Frontal cortex (tissue), 3 donors: ENCODE measurements at regions not wholly inside any gene's neighbourhood (a gene's known extent, or its start where the extent isn't known, plus 50 kb on each side); places are given as distances from the start of the nearest gene placed in this dataset.

Experiments
- DNase-seq, 2 donors: peaks; one replicate each; pipeline ENCODE4 v3.0.0; 2012; ENCODE audit warnings: low spot score in 2 of 2
- FAIRE-seq: peaks from 2 replicates; lab custom pipeline; 2012; peaks lifted over from hg19 to GRCh38; lab: Jason Lieb, UNC
- donor health status: control.
- donor health status: control.
- donor health status: control.

DNA sequence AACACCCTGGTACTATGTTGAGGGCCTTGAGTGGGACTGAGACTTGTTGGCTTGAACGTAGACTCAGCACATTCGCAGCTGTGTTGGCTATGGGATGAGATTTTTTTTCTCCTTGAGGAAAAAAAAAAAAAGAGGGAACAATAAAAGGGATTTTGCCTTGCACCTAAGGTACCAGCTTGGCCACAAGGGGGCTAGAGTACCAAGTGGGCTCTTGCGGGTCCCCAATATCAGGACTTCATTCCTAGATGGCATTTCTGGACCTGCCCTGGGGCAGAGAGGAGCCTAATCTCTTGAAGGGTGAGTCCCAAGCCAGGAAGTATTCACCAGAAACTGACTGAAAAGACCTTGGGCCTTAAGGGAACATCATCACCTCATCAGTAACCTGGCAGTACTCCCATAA is 1083.6 kb upstream of the PHF14 start:
- FAIRE-seq (no peak), DNase-seq (no peak)

DNA sequence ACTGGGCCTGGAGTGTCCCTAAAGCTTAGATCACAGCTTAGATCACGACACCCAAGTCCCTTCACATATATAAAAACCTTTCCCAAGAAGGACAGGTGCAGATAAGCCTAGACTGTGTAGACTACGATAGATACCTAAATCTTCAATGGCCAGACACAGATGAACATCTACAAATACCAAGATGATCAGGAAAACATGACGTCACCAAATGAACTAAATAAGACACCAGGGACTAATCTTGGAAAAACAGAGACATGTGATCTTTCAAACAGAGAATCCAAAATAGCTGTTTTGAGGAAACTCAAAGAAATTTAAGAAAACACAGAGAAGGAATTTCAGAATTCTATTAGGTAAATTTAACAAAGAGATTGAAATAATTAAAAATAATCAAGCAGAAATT is 1082.6 kb upstream of the PHF14 start:
- DNase-seq, result no peak
- no peak for FAIRE-seq

DNA sequence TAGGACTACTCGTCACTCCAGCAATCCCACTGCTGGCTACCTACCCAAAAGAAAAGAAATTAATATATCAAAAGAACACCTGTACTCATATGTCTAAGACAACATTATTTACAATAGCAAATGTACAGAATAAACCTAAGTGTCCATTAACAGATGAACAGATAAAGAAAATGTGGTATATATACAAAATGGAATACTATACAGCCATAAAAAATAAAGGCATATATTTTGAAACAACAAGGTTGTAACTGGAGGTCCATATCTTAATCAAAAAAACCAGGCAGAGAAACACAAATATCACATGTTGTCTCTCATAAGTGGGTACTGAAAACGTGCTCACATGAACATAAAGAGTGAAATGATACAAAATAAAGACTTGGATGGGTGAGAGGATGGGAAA is 1073.3 kb upstream of the PHF14 start:
- DNase-seq (no peak), FAIRE-seq (no peak)

DNA sequence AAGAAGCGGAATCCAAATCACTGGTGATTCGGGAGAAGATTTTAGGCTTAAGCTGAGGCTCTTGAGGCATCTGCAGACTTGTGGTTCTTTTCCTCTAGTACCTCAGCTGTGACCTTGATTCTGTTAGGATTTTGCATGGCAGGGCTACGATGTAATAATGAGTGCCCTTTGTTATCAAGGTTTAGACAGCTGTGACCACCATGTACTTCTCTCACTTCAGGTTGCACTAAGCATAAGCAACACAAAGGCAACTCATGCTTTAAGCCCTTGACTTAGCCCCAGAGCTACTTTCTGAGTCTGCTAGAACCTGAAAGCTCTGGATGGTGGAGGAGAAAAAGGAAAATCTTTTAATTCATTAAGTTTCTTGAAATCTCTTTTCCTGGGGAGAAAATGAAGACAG is 1052.3 kb upstream of the PHF14 start:
- DNase-seq, result no peak
- no peak for FAIRE-seq

DNA sequence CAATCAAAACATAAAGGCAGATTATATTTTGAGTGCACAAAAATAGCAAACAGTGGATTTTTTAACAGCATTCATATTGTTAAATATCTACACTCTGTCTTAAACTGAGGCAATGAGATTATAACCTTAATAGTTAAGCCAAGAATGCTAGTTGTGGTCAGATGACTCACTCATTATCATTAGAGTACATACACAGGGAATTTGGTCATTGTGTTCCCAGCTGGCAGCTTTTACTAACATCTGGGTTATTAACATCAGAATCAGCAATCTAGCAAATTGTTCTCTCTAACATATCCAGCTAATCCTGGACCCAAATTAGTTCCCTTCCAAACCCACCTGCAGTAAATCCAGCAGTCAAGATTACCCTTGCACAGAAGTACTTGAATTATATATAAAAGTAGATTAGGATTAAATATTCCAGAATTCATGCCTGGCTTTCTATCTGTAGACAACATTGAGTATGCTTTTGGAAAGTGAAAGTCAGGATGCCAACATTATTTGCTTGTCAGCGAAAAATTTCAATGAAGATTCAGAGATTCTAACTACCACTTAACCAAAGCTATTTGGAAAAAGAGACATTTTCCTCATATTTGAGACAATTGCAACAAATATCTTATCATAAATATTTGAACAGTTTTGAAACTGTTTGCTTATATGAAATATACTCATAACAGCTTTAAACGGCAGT is 1035.6 kb upstream of the PHF14 start:
- FAIRE-seq (no peak), DNase-seq (no peak)

DNA sequence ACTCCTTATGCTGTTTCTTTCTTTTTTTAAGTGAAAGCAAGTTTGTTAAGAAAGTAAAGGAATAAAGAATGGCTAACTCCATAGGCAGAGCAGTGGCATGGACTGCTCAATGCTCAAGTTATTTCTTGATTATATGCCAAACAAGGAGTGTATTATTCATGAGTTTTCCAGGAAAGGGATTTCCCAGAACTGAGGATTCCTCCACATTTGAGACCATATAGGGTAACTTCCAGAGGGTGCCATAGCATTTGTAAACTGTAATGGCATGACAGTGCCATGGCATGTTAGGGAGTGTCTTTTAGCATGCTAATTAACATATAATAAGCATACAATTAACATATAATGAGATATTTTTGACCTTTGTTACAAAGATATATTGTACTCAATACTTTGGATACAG is 1034.5 kb upstream of the PHF14 start:
- FAIRE-seq, result no peak
- no peak for DNase-seq

DNA sequence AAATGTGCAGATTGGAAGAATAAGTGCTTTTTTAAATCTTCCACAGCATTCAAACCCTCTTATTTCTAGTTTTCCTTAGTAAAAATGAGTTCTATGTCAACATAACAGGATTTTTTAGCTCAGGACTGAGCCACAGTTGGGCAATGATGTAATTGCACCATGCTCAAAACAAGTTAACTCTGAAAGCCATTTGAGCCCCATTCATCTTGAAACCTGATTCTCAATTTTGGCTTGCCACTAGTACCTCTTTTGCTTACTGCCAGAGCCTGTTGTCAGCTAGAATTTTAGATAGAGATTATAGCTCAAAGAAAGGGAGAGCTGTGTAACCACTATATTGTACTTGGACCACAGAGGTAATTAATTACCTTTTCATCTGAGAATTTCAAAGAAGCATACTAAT is 1028.5 kb upstream of the PHF14 start:
- DNase-seq, result no peak
- no peak for FAIRE-seq

DNA sequence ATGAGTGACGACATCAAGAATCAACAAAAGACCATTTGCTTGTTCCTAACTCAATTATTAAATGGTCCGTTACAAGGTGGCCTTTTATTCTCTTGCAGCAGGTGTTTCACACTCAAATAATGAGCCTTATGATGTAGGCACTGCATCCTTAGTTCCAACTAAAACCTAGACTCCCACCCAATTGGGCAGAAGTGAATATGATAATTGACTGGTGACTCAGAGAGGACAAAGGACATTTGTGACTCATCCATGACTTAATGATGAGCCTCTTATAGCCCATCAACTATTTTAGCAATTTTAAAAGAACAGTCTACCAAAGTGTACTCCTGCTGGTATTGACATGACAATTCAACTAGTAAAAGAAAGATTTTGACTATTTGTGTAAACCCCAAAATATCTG is 1027.8 kb upstream of the PHF14 start:
- DNase-seq (no peak), FAIRE-seq (no peak)

DNA sequence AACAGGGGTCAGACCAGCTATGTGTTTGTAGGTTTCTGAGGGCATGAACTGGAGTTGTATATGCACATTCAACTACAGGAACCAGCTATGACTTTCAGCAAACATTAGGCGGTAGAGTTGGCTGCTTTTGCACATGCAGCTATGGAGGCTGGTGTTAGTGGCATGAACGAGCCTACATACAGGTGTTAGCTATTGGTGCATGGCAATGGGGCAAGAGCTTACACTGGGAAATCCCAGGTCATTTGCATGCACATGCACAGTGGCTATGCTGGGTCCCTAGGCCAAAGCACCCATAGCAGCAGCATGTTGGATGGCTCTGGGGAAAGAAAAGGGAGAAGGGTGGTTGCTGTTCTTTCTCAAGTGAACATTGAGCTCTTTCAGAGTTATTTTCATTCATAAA is 1018.5 kb upstream of the PHF14 start:
- FAIRE-seq, result no peak
- no peak for DNase-seq

DNA sequence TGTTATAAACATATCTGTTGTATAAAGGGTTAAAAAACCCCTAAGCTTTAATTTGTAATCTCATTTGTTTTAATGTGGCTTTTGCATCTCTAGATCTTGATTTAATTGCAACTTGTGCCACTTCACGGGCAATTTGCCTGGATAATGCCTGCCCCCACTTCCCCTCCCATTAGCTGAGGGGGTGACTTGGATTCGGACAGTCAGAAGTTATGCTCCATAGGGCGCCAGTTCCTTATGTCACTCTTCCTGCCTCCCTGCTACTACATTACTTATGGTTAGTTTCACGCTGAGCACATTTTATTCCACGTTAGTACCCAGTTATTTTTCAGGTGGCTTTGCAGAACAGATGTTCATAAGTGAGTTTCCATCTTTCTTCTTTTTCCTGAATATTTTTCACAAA is 1015.2 kb upstream of the PHF14 start:
- FAIRE-seq, result no peak

DNA sequence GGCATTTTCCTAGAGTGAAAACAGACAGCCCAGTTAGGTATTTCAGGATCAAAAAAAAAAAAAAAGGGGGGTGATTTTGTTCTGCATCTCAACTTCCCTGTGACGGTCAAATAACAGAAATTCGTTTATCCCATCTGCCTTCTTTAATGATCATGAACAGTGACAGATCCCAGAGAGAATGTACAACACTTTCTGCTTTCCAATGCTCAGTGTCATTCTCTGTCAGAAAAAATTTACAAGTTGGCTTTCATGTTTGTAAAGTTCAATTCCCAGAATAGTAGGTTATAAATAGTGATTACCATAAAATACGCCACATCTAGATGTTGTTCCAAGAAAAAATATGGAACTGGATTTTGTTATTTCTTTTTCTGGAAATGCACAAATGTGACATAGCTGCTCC is 1013.2 kb upstream of the PHF14 start:
- no peak for FAIRE-seq
- no peak for DNase-seq

More for the DNA sequence above, 1015.2 kb upstream of the PHF14 start:
- DNase-seq, result no peak

DNA sequence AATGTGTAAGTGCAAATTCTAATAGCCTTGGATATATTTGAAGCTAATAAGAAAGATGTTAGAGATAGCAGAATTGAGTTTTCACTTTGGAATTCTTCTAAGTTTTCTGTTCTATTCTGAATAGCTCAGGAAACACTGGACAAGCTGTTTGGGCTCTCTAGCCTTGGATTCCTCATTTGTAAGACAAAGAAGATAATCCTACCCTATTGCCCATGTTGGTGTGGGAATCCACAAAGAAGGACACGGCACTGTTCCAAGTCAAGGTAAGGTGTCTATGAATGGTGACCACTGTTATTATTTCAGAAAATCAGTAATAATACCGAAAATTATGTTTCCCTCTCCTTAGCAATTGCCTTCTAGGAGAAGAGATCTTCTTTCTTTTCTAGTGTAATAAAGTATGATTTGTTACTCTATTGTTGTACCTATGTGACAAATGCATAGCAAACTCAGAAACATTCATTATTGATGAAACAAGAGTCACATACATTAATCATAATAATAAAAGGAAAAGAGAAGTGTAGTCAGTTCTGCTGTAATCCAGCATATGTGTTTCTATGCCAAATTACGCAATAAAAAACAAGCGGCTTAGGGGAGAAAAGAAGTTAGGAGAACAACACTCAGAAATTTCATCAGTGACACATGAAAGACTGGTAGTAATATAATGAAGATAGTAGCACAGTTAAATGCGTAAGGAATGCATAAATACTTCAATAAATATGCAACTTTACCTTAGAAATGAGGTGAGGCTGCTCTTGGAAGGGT is 1012.3 kb upstream of the PHF14 start:
- DNase-seq (no peak), FAIRE-seq (no peak)

DNA sequence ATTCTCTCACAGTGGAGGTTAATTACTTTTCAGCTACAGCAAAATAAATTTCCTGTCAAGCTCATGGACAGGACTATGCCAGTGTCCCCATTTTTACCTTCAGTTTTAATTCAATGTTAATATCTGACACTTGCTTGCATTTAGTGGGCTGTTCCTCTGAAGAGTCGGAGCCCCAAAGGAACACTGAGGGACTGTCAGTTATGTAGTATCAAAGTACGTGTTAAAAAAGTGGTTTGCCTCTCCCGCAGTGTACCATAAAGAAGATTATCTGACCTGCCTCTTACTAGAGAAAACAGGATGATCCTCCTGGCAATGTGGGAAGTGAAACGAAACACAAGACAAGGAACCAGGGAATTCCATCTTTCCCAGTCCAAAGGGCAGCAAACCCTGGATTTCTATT is 1010.9 kb upstream of the PHF14 start:
- DNase-seq, result no peak

DNA sequence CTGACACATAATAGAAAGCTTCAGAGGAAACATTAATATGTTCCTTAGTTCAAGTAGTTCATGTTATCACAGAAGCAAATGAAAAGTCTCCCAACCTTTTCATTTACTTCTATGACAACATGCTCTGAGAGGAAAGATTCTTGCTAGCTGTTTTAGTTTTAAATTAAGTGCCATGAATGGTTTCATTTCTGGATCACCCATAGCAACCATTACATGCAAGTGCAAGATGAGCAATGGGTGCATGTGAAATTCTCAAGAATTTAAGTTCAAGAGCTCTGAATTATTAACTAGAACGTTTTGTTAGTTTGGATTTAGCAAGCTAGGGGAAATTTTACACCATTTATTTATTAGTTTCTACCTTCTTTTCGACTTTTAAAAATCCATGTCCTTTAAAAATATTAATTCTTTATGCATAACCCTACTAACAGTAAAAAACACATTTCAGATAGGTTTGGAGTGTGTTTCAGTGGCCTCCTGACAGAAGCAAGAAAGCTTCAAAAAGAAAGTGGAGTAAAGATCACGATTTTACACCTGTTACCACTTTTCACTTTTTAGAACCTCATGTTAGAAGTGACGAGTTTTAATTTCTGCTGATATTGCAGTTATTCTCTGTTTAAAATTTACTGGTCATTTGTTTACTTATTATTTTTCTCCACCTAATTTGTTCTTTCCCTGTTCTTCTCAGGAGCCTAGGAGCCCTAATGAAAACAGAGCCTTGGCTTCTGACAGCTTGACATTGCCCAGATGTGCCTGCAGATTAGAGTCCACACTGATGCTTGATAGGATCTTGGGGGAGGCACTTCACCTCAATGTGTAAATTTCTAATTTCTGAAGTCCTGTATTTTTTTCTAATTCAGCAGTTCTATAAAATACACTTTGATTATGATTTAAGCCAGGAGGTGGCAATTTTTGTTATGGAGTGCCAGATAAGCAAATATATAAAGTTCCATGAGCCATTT is 995.3 kb upstream of the PHF14 start:
- DNase-seq (no peak), FAIRE-seq (no peak)

More for the DNA sequence above, 1010.9 kb upstream of the PHF14 start:
- no peak for FAIRE-seq

DNA sequence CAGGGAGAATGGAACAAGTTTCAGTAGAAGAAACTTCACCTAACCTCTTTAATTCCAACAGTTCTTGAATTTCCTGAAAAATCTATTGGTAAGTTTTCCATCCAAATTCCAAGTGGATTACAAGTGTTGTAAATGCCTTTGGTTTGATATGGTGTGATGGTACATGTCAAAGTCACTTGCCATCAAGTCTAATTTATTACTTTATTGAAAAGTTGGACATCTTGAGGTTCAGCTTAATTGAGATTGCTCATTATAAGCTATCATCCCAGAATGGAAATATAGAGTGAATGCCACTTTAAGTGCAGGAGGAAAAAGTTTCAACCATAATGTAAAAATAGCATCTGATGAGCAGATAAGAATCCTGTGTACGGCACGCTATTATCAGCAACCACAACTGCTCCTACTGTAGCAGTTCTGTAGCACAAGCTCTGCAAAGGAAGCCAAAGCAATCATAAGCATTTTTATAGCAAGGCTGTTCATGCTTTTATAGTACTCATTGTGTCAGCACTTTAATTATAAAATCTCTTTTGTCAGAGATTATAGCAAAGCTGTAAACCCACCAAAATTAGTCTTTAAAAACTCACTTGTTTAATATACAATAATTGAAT is 991.8 kb upstream of the PHF14 start:
- no peak for FAIRE-seq
- no peak for DNase-seq

DNA sequence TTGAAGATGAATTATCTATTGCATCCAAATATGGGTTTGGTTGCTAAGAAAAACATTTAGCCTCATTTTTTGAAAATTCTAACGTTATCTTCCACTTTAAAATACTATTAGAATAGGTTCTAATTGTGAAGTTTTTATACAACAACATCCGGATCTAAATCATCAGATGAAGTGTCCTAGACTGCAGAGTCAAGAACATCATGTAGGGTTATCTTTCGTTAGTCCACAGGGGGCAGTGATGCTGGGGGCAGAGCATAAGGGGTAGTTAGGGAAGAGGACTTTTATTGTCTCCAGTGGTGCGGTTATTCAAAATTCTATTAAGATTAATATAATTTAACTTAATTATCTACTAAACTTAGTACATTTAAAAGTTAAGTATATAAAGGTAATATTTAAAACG is 990.6 kb upstream of the PHF14 start:
- FAIRE-seq, result no peak
- no peak for DNase-seq

DNA sequence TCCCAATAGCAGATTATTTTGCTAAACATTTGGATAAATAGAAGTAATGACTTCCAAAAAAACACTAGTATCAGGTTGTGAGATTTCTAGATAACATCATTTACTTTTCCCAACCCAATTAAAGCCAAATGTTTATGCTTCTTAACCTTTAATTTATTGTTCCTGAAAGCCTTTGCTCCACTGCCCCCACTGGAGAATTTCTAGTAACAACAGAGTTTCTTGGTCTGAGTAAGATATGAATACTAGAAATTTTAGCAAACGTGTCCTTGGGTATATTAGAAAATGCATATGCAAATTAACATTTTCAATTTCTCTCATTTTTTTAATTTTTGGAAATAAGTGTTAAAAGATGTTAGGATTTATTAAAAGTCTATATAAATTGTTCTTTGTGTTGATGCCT is 958.0 kb upstream of the PHF14 start:
- no peak for DNase-seq
- no peak for FAIRE-seq

DNA sequence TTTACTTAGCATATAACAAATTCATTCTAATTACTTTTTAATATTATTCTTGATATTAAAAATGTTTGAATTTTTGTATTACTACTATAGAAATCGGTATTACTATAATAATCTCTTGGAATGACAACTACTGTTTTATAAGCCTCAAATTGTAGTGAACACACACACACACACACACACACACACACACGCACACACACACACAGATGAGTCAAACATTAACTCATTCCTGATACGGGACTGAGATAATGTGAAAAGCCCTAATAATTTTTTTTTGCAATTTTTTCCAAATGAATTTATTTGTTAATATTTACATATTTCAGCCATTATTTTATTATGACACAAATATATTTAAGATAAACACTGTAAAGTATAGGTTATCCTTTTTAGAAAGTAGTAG is 951.2 kb upstream of the PHF14 start:
- FAIRE-seq (peak; percentile 37), DNase-seq (no peak)

DNA sequence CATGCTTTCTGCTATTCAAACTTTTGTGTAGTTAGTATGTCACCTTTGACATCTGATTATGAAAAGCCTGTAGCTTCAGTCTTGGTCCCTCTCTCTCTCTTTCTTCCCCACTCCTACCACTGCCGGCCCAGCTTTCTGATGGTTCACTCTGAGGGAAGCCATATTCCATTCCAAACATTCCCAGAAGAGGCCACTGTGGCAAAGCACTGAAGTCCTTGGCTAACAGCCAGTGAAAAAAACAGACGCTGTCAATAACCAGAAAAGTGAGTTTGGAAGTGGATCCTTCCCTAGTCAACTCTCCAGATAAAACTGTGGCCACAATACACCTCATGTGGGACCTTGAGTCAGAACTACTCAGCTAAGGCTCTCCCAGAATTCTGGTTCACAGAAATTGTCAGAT is 950.7 kb upstream of the PHF14 start:
- no peak for FAIRE-seq
- DNase-seq, result peak; percentile 3 to 7

DNA sequence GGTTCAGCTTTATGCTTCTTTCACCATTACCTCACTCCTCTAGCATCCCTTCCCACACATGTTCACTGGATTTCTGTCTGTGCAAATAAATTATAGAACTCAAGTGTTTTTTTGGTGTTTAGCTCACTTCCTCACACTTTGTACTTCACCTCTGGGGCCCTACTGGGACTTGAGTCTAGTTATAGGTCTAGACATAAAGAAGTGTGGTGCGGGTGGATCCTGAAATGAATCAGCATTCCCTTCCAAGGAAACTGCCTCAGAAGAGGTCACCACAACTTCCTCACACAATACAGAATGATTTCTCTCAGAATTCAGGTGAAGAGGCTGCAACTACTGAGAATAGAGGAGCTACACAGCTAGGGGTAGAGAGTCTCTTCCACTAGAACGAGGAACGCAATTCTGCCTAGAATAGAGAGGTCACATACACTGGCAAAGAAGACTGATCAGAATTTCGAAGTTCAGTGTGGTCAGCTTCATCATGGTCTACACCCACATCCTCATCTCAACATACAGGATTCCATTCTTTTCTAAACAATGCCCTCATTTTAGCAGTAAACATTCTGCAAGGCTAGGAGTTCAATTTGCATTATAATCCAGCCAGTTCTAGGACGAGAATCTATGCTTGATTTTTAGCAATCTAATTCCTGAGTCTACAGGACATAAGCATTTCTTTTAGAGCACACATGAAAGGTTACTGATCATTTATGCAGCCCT is 938.7 kb upstream of the PHF14 start:
- FAIRE-seq, result no peak
- DNase-seq, result no peak
